CD4-positive, alpha-beta T cell treated with Interleukin-1 beta for 1 hour (primary cell): ENCODE measurements at regions not wholly inside any gene's neighbourhood (a gene's known extent, or its start where the extent isn't known, plus 50 kb on each side); places are given as distances from the start of the nearest gene placed in this dataset.

Experiments
- DNase-seq, 2 donors: peaks; one replicate each; pipeline ENCODE4 v3.0.0-alpha.2; 2020 to 2022

DNA sequence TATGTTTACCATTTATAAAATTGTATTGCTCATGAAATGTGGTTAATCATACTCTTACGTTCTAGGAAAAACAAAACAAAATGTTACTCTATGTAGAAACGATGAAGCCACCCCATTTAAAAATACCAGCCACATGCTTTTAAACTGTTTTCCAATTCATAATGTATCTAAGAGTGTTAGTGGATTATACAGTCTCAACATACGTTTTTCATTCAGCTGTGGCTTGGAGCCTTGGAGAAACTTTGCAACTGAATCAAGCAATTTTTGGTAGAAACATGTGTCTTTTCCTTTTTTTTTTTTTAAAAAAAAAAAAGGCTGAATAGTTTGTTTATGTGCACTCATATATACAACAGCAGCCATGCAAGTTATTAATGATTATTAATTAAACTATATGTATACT is 378.0 kb upstream of the SEMA3D start:
- no peak for DNase-seq

DNA sequence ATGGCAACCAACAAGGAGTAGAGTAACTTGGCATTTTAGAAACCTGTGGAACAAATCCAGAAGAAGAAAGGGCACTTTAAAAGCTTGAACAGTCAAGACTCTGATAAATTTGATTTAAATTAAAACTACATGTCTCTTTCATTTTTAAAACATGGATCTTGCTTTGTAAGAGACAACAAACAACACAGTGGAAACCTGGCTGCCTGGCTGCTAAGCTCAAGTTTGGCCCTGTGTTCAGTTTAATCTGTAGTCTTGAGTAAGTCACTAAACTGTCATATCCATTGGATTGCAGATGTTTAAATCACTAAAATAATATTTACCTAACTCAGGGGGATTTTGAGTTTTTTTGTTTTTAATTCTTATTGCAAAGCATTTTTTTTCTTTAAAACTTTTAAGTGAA is 374.9 kb upstream of the SEMA3D start:
- DNase-seq, result no peak

GRCh38 chr7:85554236-85555178 is 367.7 kb upstream of the SEMA3D start:
- peak in 1 of 2 donors; percentile 8 for DNase-seq

GRCh38 chr7:85535974-85536729 is 349.3 kb upstream of the SEMA3D start:
- no peak for DNase-seq

DNA sequence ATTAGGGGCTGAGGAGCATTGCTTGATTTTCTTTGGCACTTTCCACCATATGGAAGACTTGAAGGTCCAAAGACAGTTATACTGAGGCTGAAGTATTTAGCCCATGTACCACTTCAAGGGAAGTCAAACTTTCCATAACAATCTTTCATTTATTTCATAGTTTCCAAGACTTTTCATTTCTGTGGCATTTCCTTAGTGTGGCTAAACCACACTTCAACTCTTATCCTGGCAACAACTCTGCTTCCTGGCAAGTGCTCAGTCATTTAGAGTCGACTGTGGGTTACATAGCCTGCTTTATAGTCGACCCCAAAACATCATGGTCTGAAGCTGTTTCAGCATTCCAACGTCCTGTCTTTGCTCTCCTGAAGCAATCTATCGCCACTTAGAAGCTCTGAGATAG is 343.0 kb upstream of the SEMA3D start:
- DNase-seq, result no peak

DNA sequence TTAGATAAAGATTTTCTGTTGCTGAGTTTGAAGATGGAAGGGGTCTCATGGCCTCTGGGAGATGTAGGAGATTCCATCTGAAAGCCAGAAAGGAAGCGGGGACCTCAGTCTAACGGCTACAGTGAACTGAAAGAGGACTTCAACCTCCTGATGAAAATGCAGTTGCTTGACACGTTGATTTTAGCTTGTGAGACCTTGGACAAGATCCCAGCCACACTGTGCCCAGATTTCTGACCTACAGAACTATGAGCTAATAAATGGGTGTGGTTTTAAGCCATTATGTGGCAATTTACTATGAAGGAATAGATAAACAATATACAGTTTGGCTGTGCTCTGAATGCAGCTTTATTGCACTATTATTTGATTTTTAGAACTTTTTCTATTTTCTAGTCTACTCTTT is 342.3 kb upstream of the SEMA3D start:
- no peak for DNase-seq

DNA sequence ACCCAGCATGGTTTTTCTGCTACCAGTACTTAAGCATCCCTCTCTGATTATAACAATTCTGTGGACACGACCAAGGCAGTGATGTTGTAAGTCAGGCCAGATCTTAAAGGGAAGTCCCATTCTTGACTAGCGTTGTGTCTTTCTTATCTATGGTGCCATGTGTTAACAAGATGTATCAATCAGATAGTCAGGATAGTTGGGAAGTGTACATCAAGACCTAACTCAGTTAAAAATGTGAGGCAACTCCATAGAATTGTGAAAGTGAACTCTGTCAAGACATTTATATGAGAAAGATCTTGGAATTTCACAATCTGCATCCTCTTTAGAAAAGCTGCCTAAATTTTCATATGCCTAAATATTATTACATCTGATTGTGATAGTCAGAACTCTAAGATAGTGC is 341.7 kb upstream of the SEMA3D start:
- DNase-seq, result no peak

DNA sequence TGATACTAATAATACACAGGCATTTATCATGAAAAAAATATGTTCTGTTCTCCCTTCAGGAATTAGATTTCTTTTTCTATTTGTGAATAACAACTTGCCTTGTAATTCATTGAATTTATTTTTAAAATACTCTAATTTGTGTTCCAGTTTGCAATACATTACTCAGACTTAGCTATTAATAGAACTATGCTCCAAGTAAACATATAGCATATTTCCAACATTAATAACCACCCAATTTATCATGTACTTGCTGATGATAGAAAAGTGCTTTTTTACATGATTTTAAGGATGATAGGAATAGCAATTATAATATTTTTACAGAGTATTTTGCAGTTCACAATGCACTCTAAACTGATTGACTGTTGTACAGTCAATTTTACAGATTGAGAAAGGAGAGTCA is 338.8 kb upstream of the SEMA3D start:
- DNase-seq, result no peak

- no peak for DNase-seq
Measured at GRCh38 chr7:85522070-85522469, 335.2 kb upstream of the SEMA3D start.

DNA sequence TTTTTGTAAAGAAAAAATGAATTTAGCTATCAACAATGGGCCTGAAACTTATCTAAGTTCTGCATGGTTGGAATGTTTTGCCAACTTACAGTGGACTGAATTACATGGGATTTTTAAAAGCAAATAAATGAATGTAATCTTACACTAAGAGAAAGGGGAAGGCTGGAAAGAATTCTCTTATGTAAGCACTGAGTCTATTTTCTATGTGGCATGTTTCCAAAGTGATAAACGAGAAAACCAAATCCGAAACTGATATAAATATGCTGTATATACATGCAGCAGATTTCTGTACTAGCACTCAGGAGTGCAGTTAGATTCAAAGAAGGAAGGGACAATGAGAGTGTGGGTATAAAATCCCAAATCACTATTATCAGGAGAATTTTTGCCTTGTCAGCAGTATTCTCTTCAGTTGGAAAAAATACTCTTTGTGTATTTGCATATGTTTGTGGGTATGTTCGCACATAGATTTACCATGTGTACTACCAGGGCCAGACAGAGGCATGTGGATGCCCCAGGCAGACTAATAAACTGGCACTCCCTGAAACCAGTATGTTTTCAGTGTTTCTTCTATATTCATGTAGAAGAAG is 334.3 kb upstream of the SEMA3D start:
- DNase-seq, result no peak

DNA sequence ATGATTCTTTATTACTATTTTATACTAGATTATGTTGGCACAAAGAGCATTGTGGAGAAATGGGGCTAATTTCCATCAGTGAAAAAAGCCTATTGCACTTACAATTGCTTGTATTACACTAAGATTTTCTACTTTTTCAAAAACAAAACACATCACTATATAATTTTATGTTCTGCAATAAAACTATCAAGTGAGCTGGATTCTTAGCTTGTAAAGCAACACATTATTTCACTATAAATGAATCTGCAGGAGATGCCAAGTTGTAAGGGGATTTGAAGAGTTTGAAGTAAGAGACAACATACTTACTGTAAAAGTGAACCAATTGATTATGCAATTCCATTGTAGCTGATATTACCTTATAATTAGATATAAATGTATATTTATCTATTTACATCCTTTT is 333.3 kb upstream of the SEMA3D start:
- DNase-seq, result no peak

GRCh38 chr7:85516675-85517074 is 329.8 kb upstream of the SEMA3D start:
- DNase-seq, result no peak

DNA sequence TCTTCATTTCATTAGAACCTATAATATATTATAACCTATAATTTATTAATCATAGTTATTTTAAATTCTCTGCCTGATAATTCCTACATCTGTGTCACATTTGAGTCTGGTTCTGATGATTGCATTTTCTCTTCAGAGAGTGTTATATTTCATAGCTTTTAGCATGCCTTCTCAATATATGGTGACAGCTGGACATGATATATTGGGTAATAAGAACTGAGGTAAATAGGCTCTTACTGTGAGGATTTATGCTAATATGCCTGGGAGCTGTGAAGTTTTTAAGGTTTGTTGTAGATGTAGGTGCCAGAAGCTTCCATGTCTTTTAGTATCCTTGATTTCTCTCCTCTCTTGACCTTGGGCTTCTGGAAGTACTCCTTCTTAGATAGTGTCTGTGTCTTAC is 325.9 kb upstream of the SEMA3D start:
- no peak for DNase-seq

- no peak for DNase-seq
Measured at GRCh38 chr7:85510287-85510686, 323.4 kb upstream of the SEMA3D start.

DNA sequence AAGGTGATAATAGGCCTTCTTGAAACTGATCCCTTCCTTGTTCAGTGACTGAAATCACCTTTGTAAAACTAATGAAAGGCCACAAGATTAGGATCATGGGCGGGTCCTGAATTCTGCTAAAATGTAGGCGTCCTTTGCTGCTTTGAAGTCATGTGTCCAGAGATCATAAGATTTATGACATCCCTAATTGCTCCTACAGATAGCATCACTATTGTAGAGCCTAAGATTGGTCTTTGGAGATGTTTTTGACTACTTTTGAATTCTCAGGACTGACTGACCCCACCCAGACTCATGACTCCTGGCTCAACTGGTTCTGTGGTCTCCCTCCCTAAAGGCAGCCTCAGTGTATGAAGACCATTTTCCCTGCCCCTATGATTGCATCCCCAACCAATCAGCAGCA is 322.6 kb upstream of the SEMA3D start:
- DNase-seq, result no peak

DNA sequence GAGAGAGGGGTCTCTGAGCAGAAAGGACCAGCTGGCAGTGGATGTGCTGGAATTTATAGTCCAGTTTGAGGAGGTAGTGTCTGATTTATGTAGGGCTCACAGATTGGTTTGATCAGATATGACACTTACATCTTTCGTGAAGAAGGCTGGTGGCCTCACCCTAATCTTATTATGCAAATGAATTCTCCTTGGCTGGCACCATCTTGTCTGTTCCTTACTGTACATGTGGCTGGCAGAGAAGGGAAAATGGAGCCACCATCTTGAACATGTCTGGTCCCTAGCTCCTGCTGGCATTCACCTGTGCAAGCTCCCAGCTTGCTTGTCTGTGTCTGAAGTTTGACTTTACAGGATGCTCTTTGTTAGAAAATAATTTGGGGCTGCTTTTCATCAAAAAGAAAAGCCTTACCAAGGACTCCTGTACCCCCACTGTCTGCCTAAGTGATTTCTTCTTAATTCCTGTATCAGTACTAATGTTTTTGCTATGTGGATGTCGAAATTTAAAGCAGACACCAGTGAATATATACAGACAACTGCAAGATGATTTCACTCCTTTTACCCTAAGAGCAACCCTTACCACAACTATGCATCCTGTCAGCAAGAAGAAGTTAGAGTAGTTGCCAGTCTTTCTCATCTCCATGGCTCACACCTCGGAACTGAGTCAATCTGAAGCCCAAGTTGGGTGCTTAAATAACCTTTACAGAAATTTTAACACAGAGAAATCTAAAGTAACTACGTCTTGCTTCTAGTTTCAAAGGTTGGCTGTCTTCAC is 322.0 kb upstream of the SEMA3D start:
- no peak for DNase-seq

- no peak for DNase-seq
Measured at GRCh38 chr7:85498031-85498430, 311.2 kb upstream of the SEMA3D start.

GRCh38 chr7:85489498-85489897 is 302.6 kb upstream of the SEMA3D start:
- DNase-seq, result no peak

DNA sequence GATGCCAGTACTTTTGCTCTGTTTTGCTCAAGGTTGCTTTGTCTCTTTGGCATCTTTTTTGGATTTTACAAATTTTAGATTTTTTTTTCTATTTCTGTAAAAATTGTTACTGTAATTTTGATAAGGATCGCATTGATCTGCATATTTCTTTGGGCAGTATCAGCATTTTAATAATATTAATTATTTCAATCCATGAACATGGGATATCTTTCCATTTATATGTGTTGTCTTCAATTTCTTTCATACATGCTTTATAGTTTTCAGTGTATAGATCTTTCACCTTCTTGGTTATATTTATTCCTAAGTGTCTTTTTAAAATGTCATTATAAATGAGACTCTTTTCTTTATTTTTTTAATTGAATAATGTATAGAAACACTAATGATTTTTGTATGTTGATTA is 301.6 kb upstream of the SEMA3D start:
- no peak for DNase-seq

DNA sequence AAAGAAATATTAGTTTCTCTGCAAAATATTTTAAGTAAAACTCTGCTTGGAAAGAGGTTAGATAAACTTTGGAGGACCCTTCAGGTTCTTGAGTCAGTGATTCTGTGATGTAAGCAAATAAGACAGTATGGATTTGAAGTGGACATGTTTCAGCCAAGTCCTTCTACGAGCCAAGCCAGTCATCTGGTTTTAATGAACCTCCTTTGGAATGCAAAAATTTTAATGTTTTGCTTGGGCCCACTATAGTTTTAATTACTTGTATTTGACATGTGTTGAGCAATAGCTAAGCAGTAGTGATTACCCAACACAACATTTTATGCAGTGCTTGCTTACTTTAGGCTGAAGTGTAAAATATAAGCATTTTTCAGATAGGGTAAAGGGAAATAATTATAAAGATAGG is 296.3 kb upstream of the SEMA3D start:
- no peak for DNase-seq

- DNase-seq, result no peak
Measured at GRCh38 chr7:85480666-85481065, 293.8 kb upstream of the SEMA3D start.

- DNase-seq, result no peak
Measured at GRCh38 chr7:85479918-85480643, 293.2 kb upstream of the SEMA3D start.
